ENCODE measurements at regions not wholly inside any gene's neighbourhood (a gene's known extent, or its start where the extent isn't known, plus 50 kb on each side); places are given as distances from the start of the nearest gene placed in this dataset.

- ChIA-PET SMC1A (ENCODE audit: uncharacterized antibody, unreplicated experiment) (interaction anchor here (0.9 to 1.1 kb wide), 2 partner anchors 21 to 42 kb away, joined by 3 to 5 read pairs; no protein-coding TSS in a partner anchor), CTCF (no interaction called here), RAD21 (ENCODE audit: unreplicated experiment) (no interaction called here), POLR2A (no interaction called here)
- no TSS peak for BruUV-seq (replicated peaks)
- in situ Hi-C loops (cut with MboI), result no loop called here
- Histone ChIP-seq H3K4me2 (ENCODE audit: control insufficient read depth, insufficient read depth) (no peak overlapping the region), H3K9me3 (replicated peaks; ENCODE audit: control insufficient read depth, insufficient read depth, low read length) (no peaks in the 10 kb centered on the region), H3K4me1 (ENCODE audit: control insufficient read depth, insufficient read depth, low read length) (no peaks in the 10 kb centered on the region), H2AFZ (ENCODE audit: control insufficient read depth, low read depth, low read length) (no peak overlapping the region), H3K79me2 (ENCODE audit: control insufficient read depth, insufficient read depth, low read length) (no peaks in the 10 kb centered on the region), H3K27me3 (replicated peaks in 1 of 2; ENCODE audit: control insufficient read depth in 2 of 2, insufficient read depth in 2 of 2, low read length in 1 of 2) (no peaks in the 10 kb centered on the region), H3K27ac (ENCODE audit: control insufficient read depth, insufficient read depth) (no peak overlapping the region), H3K36me3 (ENCODE audit: control insufficient read depth in 2 of 2, insufficient read depth in 2 of 2, low read length in 1 of 2) (no peaks in the 10 kb centered on the region), H4K20me1 (ENCODE audit: control insufficient read depth, insufficient read depth) (no peaks in the 10 kb centered on the region), H3K9ac (ENCODE audit: control insufficient read depth, insufficient read depth, low read length) (no peak overlapping the region), H3K4me3 (no peak overlapping the region)
- no peak for FAIRE-seq
- 72% methylated on average over 4 of the region's 4 CpGs for WGBS (ENCODE audit: insufficient coverage, insufficient replicate concordance, low lambda C conversion rate, missing lambda C conversion rate)
- no peak for TF ChIP-seq NFIC (IDR thresholded peaks at IDR 0.05; ENCODE audit: low read depth, low read length)
- TF ChIP-seq ZNF687 (IDR thresholded peaks at IDR 0.05), result no peak
- TF ChIP-seq MXI1 (IDR thresholded peaks at IDR 0.05; ENCODE audit: low read depth, low read length), result no peak
- TF ChIP-seq SMC3 (IDR thresholded peaks at IDR 0.05; ENCODE audit: borderline replicate concordance, low read length), result no peak
- intact Hi-C loops (cut with micrococcal nuclease; ENCODE audit: unreplicated experiment), result no loop called here
- no peak for ATAC-seq
- DNase-seq (ENCODE audit: low read depth, low spot score), result no peak
Observed at GRCh38 chr10:81002382-81002781, 464.7 kb downstream of the SH2D4B start.
